SK-N-SH treated with all-trans-retinoic acid at 6 μM for 48 hours (cell line): ENCODE measurements at regions not wholly inside any gene's neighbourhood (a gene's known extent, or its start where the extent isn't known, plus 50 kb on each side); places are given as distances from the start of the nearest gene placed in this dataset.

Experiments
- ATAC-seq: fragments of 200-7000 bp; cut with Tn5 transposase; 3 replicates; pipeline ENCODE4 v1.9.1; 2020; ENCODE audit warnings: mild to moderate bottlenecking, moderate library complexity
- ARNTL ChIP-seq: fragments of 450-650 bp; formaldehyde crosslinking; IDR thresholded peaks from 2 replicates; pipeline ENCODE4 v1.5.0; 2020; ENCODE audit warnings: low read depth, mild to moderate bottlenecking, moderate library complexity, borderline replicate concordance
- BACH2 ChIP-seq: fragments of 250-450 bp; sonication (Bioruptor Pico); IDR thresholded peaks from 2 replicates; pipeline ENCODE4 v1.9.0; 2021; ENCODE audit warnings: mild to moderate bottlenecking, borderline replicate concordance
- CSDC2 ChIP-seq: fragments of 250-450 bp; sonication (Bioruptor Pico); IDR thresholded peaks from 2 replicates; pipeline ENCODE4 v1.5.0; 2020; ENCODE audit warnings: mild to moderate bottlenecking, moderate library complexity
- ESRRG ChIP-seq: fragments of 250-450 bp; sonication (Bioruptor Pico); IDR thresholded peaks from 2 replicates; pipeline ENCODE4 v1.6.1; 2021; ENCODE audit warnings: mild to moderate bottlenecking
- ISL1 ChIP-seq: fragments of 250-450 bp; sonication (Bioruptor Pico); IDR thresholded peaks from 2 replicates; pipeline ENCODE4 v2.1.2; 2022; ENCODE audit warnings: mild to moderate bottlenecking, moderate library complexity
- OSR1 ChIP-seq: fragments of 250-450 bp; sonication (Bioruptor Pico); IDR thresholded peaks from 2 replicates; pipeline ENCODE4 v1.8.0; 2022; ENCODE audit warnings: moderate library complexity, mild to moderate bottlenecking, inconsistent platforms
- PATZ1 ChIP-seq: fragments of 250-450 bp; sonication (Bioruptor Pico); IDR thresholded peaks from 2 replicates; pipeline ENCODE4 v1.8.0; 2020; ENCODE audit warnings: mild to moderate bottlenecking, moderate library complexity, borderline replicate concordance
- POU6F1 ChIP-seq: fragments of 250-450 bp; sonication (Bioruptor Pico); IDR thresholded peaks from 2 replicates; pipeline ENCODE4 v1.8.0; 2021; ENCODE audit warnings: low read depth, mild to moderate bottlenecking, moderate library complexity, borderline replicate concordance
- PPARA ChIP-seq: fragments of 250-450 bp; sonication (Bioruptor Pico); IDR thresholded peaks from 2 replicates; pipeline ENCODE4 v1.5.0; 2020; ENCODE audit warnings: mild to moderate bottlenecking, borderline replicate concordance
- RARB ChIP-seq: fragments of 250-450 bp; sonication (Bioruptor Pico); IDR thresholded peaks from 2 replicates; pipeline ENCODE4 v1.8.0; 2021; ENCODE audit warnings: mild to moderate bottlenecking, moderate library complexity
- SNAI2 ChIP-seq: fragments of 250-450 bp; sonication (Bioruptor Pico); IDR thresholded peaks from 2 replicates; pipeline ENCODE4 v1.5.0; 2020; ENCODE audit warnings: mild to moderate bottlenecking, moderate library complexity
- TCF4 ChIP-seq: fragments of 250-450 bp; sonication (Bioruptor Pico); IDR thresholded peaks from 2 replicates; pipeline ENCODE4 v1.8.0; 2021; ENCODE audit warnings: mild to moderate bottlenecking, moderate library complexity, borderline replicate concordance
- TOX ChIP-seq: fragments of 250-450 bp; sonication (Bioruptor Pico); IDR thresholded peaks from 2 replicates; pipeline ENCODE4 v1.8.0; 2021; ENCODE audit warnings: mild to moderate bottlenecking, moderate library complexity, borderline replicate concordance
- TSHZ2 ChIP-seq: fragments of 250-450 bp; sonication (Bioruptor Pico); IDR thresholded peaks from 2 replicates; pipeline ENCODE4 v1.5.0; 2020; ENCODE audit warnings: mild to moderate bottlenecking, moderate library complexity
- ZC3H10 ChIP-seq: fragments of 250-450 bp; sonication (Bioruptor Pico); IDR thresholded peaks from 2 replicates; pipeline ENCODE4 v1.5.1; 2021; ENCODE audit warnings: mild to moderate bottlenecking, moderate library complexity
- ZFP3 ChIP-seq: fragments of 250-450 bp; sonication (Bioruptor Pico); IDR thresholded peaks from 2 replicates; pipeline ENCODE4 v1.5.0; 2020; ENCODE audit warnings: mild to moderate bottlenecking, moderate library complexity
- ZFP30 ChIP-seq: fragments of 450-650 bp; formaldehyde crosslinking; IDR thresholded peaks from 2 replicates; pipeline ENCODE4 v1.5.0; 2022; ENCODE audit warnings: mild to moderate bottlenecking, moderate library complexity
- ZNF565 ChIP-seq: fragments of 450-650 bp; formaldehyde crosslinking; conservative IDR thresholded peaks from 2 replicates; pipeline ENCODE4 v1.5.0; 2020; ENCODE audit warnings: low read depth, mild to moderate bottlenecking, moderate library complexity
- ZNF70 ChIP-seq: fragments of 450-650 bp; formaldehyde crosslinking; IDR thresholded peaks from 2 replicates; pipeline ENCODE4 v1.5.0; 2020; ENCODE audit warnings: mild to moderate bottlenecking, moderate library complexity
- ZNF8 ChIP-seq: fragments of 450-650 bp; formaldehyde crosslinking; IDR thresholded peaks from 2 replicates; pipeline ENCODE4 v1.5.0; 2020; ENCODE audit warnings: mild to moderate bottlenecking, moderate library complexity

GRCh38 chr22:34010259-34010658 lies 90.0 kb upstream of the LARGE1 start (continued):
- TF ChIP-seq ZFP30 (CRISPR knock-in tag), result no peak
- no peak for TF ChIP-seq ESRRG (CRISPR knock-in tag)
- no peak for TF ChIP-seq RARB (CRISPR knock-in tag)
- TF ChIP-seq POU6F1 (CRISPR knock-in tag), result no peak
- TF ChIP-seq, all 23 proteins: peak for 0

- no peak for ATAC-seq
- TF ChIP-seq CSDC2 (CRISPR knock-in tag) (no peak), ZC3H10 (no peak), ARNTL (CRISPR knock-in tag) (no peak), PPARA (CRISPR knock-in tag) (no peak), TOX (no peak), ZFP3 (CRISPR knock-in tag) (no peak), RARB (CRISPR knock-in tag) (no peak), ZNF8 (CRISPR knock-in tag) (no peak), PATZ1 (no peak), ZFP30 (CRISPR knock-in tag) (no peak), ZNF565 (CRISPR knock-in tag) (no peak), ZNF70 (CRISPR knock-in tag) (no peak), POU6F1 (CRISPR knock-in tag) (no peak), BACH2 (CRISPR knock-in tag) (no peak), OSR1 (no peak), ESRRG (CRISPR knock-in tag) (no peak), SNAI2 (CRISPR knock-in tag) (no peak), TSHZ2 (no peak), TCF4 (CRISPR knock-in tag) (no peak)
Observed at GRCh38 chr22:34015642-34016041, 95.4 kb upstream of the LARGE1 start.

GRCh38 chr22:34017205-34017604 lies 96.9 kb upstream of the LARGE1 start:
- ATAC-seq, result no peak
- no peak for TF ChIP-seq BACH2 (CRISPR knock-in tag)
- TF ChIP-seq PATZ1, result no peak
- TF ChIP-seq ZFP3 (CRISPR knock-in tag), result no peak
- no peak for TF ChIP-seq PPARA (CRISPR knock-in tag)
- no peak for TF ChIP-seq POU6F1 (CRISPR knock-in tag)
- no peak for TF ChIP-seq ARNTL (CRISPR knock-in tag)
- no peak for TF ChIP-seq RARB (CRISPR knock-in tag)
- TF ChIP-seq TCF4 (CRISPR knock-in tag), result no peak
- TF ChIP-seq ISL1, result no peak
- TF ChIP-seq SNAI2 (CRISPR knock-in tag), result no peak
- TF ChIP-seq ZNF70 (CRISPR knock-in tag), result no peak
- TF ChIP-seq TSHZ2, result no peak
- no peak for TF ChIP-seq ZC3H10
